Activated CD4-positive, alpha-beta T cell treated with anti-CD3 and anti-CD28 coated beads, Interleukin-2, amount 10 ng/mL, durations not matched to agents 7 days and 5 days (primary cell): ENCODE measurements at regions not wholly inside any gene's neighbourhood (a gene's known extent, or its start where the extent isn't known, plus 50 kb on each side); places are given as distances from the start of the nearest gene placed in this dataset.

Experiments
- CTCF ChIA-PET: fragments of 350-600 bp; sonication (Branson Sonifier 250); formaldehyde crosslinking; loops from one replicate; lab custom pipeline; 2021; ENCODE audit warnings: antibody characterized with exemption; lab: Charles Lee
- POLR2A ChIA-PET: fragments of 350-600 bp; sonication (Branson Sonifier 250); formaldehyde crosslinking; loops from one replicate; lab custom pipeline; 2021; ENCODE audit warnings: antibody characterized with exemption; lab: Charles Lee
- DNase-seq: peaks from one replicate; pipeline ENCODE4 v3.0.0-alpha.2; 2020
- H3K27ac Mint-ChIP-seq: one replicate; pipeline ENCODE4 v1.8.0; 2021; ENCODE audit warnings: mild to moderate bottlenecking, moderate library complexity, mixed read lengths
- H3K27me3 Mint-ChIP-seq: one replicate; pipeline ENCODE4 v1.8.0; 2021; ENCODE audit warnings: mixed read lengths
- H3K36me3 Mint-ChIP-seq: one replicate; pipeline ENCODE4 v1.8.0; 2021; ENCODE audit warnings: low read depth, mixed read lengths
- H3K4me1 Mint-ChIP-seq: one replicate; pipeline ENCODE4 v1.8.0; 2021; ENCODE audit warnings: mixed read lengths
- H3K4me3 Mint-ChIP-seq: one replicate; pipeline ENCODE4 v1.8.0; 2021; ENCODE audit warnings: mild to moderate bottlenecking, moderate library complexity, mixed read lengths
- H3K9me3 Mint-ChIP-seq: one replicate; pipeline ENCODE4 v1.8.0; 2021; ENCODE audit warnings: mixed read lengths

- Mint-ChIP-seq H3K27ac (no peak overlapping the region), H3K4me1 (no peaks in the 10 kb centered on the region), H3K9me3 (peaks cover 3% of the 10 kb centered on the region), H3K36me3 (no peaks in the 10 kb centered on the region), H3K27me3 (no peaks in the 10 kb centered on the region), H3K4me3 (no peak overlapping the region)
- CTCF ChIA-PET: no interaction called here
- DNase-seq: no peak
- POLR2A ChIA-PET: no interaction called here
These were observed 365.7 kb downstream of the LRIG3 start for GRCh38 chr12:58554522-58555157.

- POLR2A ChIA-PET: no interaction called here
These were observed 363.1 kb downstream of the LRIG3 start for GRCh38 chr12:58557171-58557570.

GRCh38 chr12:58557661-58558060 is 362.6 kb downstream of the LRIG3 start:
- DNase-seq: no peak
- H3K27me3 Mint-ChIP-seq: no peaks in the 10 kb centered on the region
- POLR2A ChIA-PET: no interaction called here
- CTCF ChIA-PET: no interaction called here
- H3K27ac Mint-ChIP-seq: no peak overlapping the region
- no peaks in the 10 kb centered on the region for H3K36me3 Mint-ChIP-seq
- no peak overlapping the region for H3K4me3 Mint-ChIP-seq
- no peaks in the 10 kb centered on the region for H3K4me1 Mint-ChIP-seq
- H3K9me3 Mint-ChIP-seq: peaks cover 3% of the 10 kb centered on the region

More at GRCh38 chr12:58557171-58557570, 363.1 kb downstream of the LRIG3 start:
- no peaks in the 10 kb centered on the region for H3K36me3 Mint-ChIP-seq
- H3K4me3 Mint-ChIP-seq: no peak overlapping the region
- peaks cover 3% of the 10 kb centered on the region for H3K9me3 Mint-ChIP-seq
- H3K4me1 Mint-ChIP-seq: no peaks in the 10 kb centered on the region
- CTCF ChIA-PET: no interaction called here
- no peak for DNase-seq
- no peak overlapping the region for H3K27ac Mint-ChIP-seq
- no peaks in the 10 kb centered on the region for H3K27me3 Mint-ChIP-seq

- H3K36me3 Mint-ChIP-seq: no peaks in the 10 kb centered on the region
- no peaks in the 10 kb centered on the region for H3K4me1 Mint-ChIP-seq
- ChIA-PET POLR2A (no interaction called here), CTCF (no interaction called here)
- DNase-seq: no peak
- no peak overlapping the region for H3K27ac Mint-ChIP-seq
- no peak overlapping the region for H3K4me3 Mint-ChIP-seq
- H3K27me3 Mint-ChIP-seq: peaks cover 2% of the 10 kb centered on the region
- H3K9me3 Mint-ChIP-seq: no peaks in the 10 kb centered on the region
These were observed 356.7 kb downstream of the LRIG3 start for GRCh38 chr12:58563621-58564020.

GRCh38 chr12:58564721-58565120 is 355.6 kb downstream of the LRIG3 start:
- Mint-ChIP-seq H3K4me3 (no peak overlapping the region), H3K36me3 (no peaks in the 10 kb centered on the region), H3K27me3 (peaks cover 2% of the 10 kb centered on the region), H3K27ac (no peak overlapping the region), H3K4me1 (no peaks in the 10 kb centered on the region), H3K9me3 (no peaks in the 10 kb centered on the region)
- no peak for DNase-seq
- POLR2A ChIA-PET: no interaction called here
- CTCF ChIA-PET: no interaction called here

GRCh38 chr12:58566599-58566998 is 353.7 kb downstream of the LRIG3 start:
- Mint-ChIP-seq H3K9me3 (no peaks in the 10 kb centered on the region), H3K27ac (no peak overlapping the region), H3K36me3 (no peaks in the 10 kb centered on the region), H3K27me3 (peaks cover 2% of the 10 kb centered on the region), H3K4me1 (no peaks in the 10 kb centered on the region), H3K4me3 (no peak overlapping the region)
- ChIA-PET POLR2A (no interaction called here), CTCF (no interaction called here)
- DNase-seq: no peak

- H3K4me3 Mint-ChIP-seq: no peak overlapping the region
- H3K27me3 Mint-ChIP-seq: peaks cover 2% of the 10 kb centered on the region
- H3K36me3 Mint-ChIP-seq: no peaks in the 10 kb centered on the region
- CTCF ChIA-PET: no interaction called here
- POLR2A ChIA-PET: no interaction called here
- no peak for DNase-seq
- no peaks in the 10 kb centered on the region for H3K4me1 Mint-ChIP-seq
- no peak overlapping the region for H3K27ac Mint-ChIP-seq
- no peaks in the 10 kb centered on the region for H3K9me3 Mint-ChIP-seq
These were observed 353.1 kb downstream of the LRIG3 start for GRCh38 chr12:58567189-58567588.

GRCh38 chr12:58570411-58570810 is 349.9 kb downstream of the LRIG3 start:
- Mint-ChIP-seq H3K36me3 (no peaks in the 10 kb centered on the region), H3K4me1 (no peaks in the 10 kb centered on the region), H3K9me3 (no peaks in the 10 kb centered on the region), H3K27ac (no peak overlapping the region), H3K27me3 (no peaks in the 10 kb centered on the region), H3K4me3 (no peak overlapping the region)
- ChIA-PET POLR2A (no interaction called here), CTCF (interaction anchor here (0.6 kb wide), 1 partner anchor 46 kb away, joined by 3 read pairs; no protein-coding TSS in a partner anchor)
- DNase-seq: no peak

- no peaks in the 10 kb centered on the region for H3K4me1 Mint-ChIP-seq
- H3K36me3 Mint-ChIP-seq: no peaks in the 10 kb centered on the region
- no peak overlapping the region for H3K27ac Mint-ChIP-seq
- H3K9me3 Mint-ChIP-seq: no peaks in the 10 kb centered on the region
- no peaks in the 10 kb centered on the region for H3K27me3 Mint-ChIP-seq
- H3K4me3 Mint-ChIP-seq: no peak overlapping the region
- POLR2A ChIA-PET: no interaction called here
- CTCF ChIA-PET: no interaction called here
- DNase-seq: no peak
These were observed 345.0 kb downstream of the LRIG3 start for GRCh38 chr12:58575256-58575655.

- DNase-seq: no peak
- H3K9me3 Mint-ChIP-seq: no peaks in the 10 kb centered on the region
- H3K4me3 Mint-ChIP-seq: no peak overlapping the region
- no peak overlapping the region for H3K27ac Mint-ChIP-seq
- CTCF ChIA-PET: no interaction called here
- H3K36me3 Mint-ChIP-seq: no peaks in the 10 kb centered on the region
- H3K4me1 Mint-ChIP-seq: no peaks in the 10 kb centered on the region
- H3K27me3 Mint-ChIP-seq: no peaks in the 10 kb centered on the region
- POLR2A ChIA-PET: no interaction called here
These were observed 344.2 kb downstream of the LRIG3 start for GRCh38 chr12:58576081-58576480.

- ChIA-PET CTCF (no interaction called here), POLR2A (no interaction called here)
- Mint-ChIP-seq H3K36me3 (no peaks in the 10 kb centered on the region), H3K9me3 (no peaks in the 10 kb centered on the region), H3K4me1 (no peaks in the 10 kb centered on the region), H3K27ac (no peak overlapping the region), H3K4me3 (no peak overlapping the region), H3K27me3 (no peaks in the 10 kb centered on the region)
- DNase-seq: no peak
These were observed 343.4 kb downstream of the LRIG3 start for GRCh38 chr12:58576916-58577315.

- POLR2A ChIA-PET: no interaction called here
- Mint-ChIP-seq H3K36me3 (no peaks in the 10 kb centered on the region), H3K4me3 (no peak overlapping the region), H3K27ac (no peak overlapping the region), H3K9me3 (no peaks in the 10 kb centered on the region), H3K4me1 (no peaks in the 10 kb centered on the region), H3K27me3 (no peaks in the 10 kb centered on the region)
- CTCF ChIA-PET: no interaction called here
- no peak for DNase-seq
These were observed 340.2 kb downstream of the LRIG3 start for GRCh38 chr12:58580095-58580494.

- Mint-ChIP-seq H3K27ac (no peak overlapping the region), H3K9me3 (no peaks in the 10 kb centered on the region), H3K27me3 (no peaks in the 10 kb centered on the region), H3K4me3 (no peak overlapping the region), H3K4me1 (no peaks in the 10 kb centered on the region), H3K36me3 (no peaks in the 10 kb centered on the region)
- POLR2A ChIA-PET: no interaction called here
- DNase-seq: no peak
- CTCF ChIA-PET: no interaction called here
These were observed 336.8 kb downstream of the LRIG3 start for GRCh38 chr12:58583529-58583928.

- Mint-ChIP-seq H3K9me3 (no peaks in the 10 kb centered on the region), H3K27me3 (no peaks in the 10 kb centered on the region), H3K36me3 (no peaks in the 10 kb centered on the region), H3K4me3 (no peak overlapping the region), H3K27ac (no peak overlapping the region), H3K4me1 (no peaks in the 10 kb centered on the region)
- CTCF ChIA-PET: no interaction called here
- POLR2A ChIA-PET: no interaction called here
- no peak for DNase-seq
These were observed 336.4 kb downstream of the LRIG3 start for GRCh38 chr12:58583940-58584339.
